ENCODE measurements at regions not wholly inside any gene's neighbourhood (a gene's known extent, or its start where the extent isn't known, plus 50 kb on each side); places are given as distances from the start of the nearest gene placed in this dataset.

DNA sequence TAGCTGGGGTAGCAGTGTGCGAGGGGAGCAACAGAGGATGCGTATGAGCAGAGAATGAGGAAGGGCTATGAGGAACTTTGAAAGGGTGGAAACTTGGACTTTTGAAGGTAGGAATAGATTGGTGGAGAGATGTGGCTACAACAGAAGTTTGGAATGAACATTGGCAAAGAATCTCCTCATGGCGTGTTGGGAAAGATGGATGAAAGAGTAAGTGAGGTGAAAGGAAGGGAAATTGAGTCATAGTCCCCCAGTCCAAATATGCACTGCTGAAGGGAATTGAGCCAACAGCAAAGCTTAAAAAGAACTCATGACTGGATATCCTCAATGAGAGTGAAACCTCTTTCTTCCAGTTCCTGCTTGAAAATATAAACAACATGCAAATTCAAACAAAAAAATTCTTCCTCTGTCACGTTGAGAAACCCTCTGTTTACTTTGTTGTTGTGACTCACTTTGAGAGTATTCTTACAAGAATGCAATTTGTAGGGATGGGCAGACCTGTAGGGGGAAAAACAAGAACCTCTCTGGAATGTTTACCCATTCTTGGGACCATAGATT is 313.2 kb upstream of the KCNJ16 start:
- FAIRE-seq (no peak), DNase-seq (ENCODE audit: low spot score in 2 of 2) (no peak)

GRCh38 chr17:69762359-69762758 is 312.7 kb upstream of the KCNJ16 start:
- no peak for FAIRE-seq
- DNase-seq (ENCODE audit: low spot score in 2 of 2) = no peak

DNA sequence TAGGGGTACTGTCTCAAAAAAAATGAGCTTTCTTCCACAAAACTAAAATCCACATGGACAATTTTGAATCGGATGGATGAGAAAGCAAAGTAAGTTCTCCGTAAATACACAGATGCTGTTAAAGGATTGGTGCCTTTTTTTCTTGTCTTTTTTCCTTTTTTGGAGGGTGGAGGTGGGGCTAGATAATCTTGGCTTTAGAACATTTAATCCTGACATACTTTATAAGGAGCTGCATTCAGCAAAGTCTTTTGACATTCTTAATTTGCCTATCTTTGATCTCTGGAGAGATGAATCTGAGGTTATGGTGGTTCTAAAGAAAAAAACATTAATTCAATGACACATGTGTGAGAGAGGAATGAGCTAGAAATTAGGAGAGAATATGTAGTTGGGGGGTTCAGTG is 312.3 kb upstream of the KCNJ16 start:
- DNase-seq (ENCODE audit: low spot score in 2 of 2) = no peak
- FAIRE-seq = no peak

GRCh38 chr17:69763503-69763902 is 311.5 kb upstream of the KCNJ16 start:
- FAIRE-seq (no peak), DNase-seq (ENCODE audit: low spot score in 2 of 2) (no peak)

GRCh38 chr17:69764146-69764545 is 310.9 kb upstream of the KCNJ16 start:
- no peak for DNase-seq (ENCODE audit: low spot score in 2 of 2)
- no peak for FAIRE-seq

GRCh38 chr17:69769050-69769449 is 306.0 kb upstream of the KCNJ16 start:
- DNase-seq (ENCODE audit: low spot score in 2 of 2) (no peak), FAIRE-seq (peak; percentile 36)

DNA sequence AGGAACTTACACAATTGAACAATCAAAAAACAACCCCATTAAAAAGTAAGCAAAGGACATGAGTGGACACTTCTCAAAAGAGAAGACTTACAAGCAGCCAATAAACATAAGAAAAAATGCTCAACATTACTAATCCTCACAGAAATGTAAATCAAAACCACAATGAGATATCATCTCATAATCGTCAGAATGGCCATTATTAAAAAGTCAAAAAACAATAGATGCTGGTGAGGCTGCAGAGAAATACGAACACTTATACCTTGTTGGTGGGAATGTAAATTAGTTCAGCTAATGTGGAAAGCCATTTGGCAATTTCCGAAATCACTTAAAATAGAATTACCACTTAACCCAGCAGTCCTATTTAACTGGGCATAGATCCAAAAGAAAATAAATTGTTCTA is 301.9 kb upstream of the KCNJ16 start:
- DNase-seq (ENCODE audit: low spot score in 2 of 2) (no peak), FAIRE-seq (no peak)

- no peak for DNase-seq (ENCODE audit: low spot score in 2 of 2)
- no peak for FAIRE-seq
Measured at GRCh38 chr17:69779378-69780214, 295.4 kb upstream of the KCNJ16 start.

DNA sequence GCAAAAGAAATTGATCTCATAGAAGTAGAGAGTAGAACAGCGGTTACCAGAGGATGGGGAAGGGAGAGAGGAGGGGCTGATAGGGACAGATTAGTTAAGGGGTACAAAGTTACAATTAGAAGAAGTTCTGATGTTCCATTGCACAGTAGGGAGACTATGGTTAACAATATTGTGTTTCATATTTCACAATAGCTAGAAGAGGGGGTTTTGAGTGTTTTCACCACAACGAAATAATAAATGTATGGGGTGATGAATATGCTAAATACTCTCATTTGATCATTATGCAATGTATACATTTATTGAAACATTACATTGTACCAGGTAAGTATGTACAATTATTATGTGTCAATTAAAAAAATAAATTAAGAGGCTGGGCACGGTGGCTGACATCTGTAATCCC is 291.2 kb upstream of the KCNJ16 start:
- FAIRE-seq = no peak

DNA sequence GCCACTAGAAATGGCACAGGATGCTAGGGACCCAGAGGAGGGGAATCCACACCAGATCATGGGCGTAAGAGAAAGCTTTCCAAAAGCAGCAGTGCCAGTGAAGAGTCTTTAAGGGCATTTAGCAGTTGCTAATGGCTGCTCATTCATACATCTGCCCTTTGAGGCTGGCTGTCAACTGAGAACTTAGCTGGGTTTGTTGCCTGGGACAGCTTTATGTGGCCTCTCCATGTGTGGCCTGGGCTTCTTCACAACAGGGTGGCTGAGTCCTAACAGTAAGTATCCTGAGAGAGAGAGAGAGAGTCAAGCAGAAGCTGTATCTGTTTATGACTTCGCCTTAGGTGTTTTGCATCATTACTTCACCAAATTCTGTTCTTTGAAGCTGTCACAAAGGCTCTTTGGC is 286.1 kb upstream of the KCNJ16 start:
- no peak for DNase-seq (ENCODE audit: low spot score in 2 of 2)
- no peak for FAIRE-seq

More for the DNA sequence above, 291.2 kb upstream of the KCNJ16 start:
- no peak for DNase-seq (ENCODE audit: low spot score in 2 of 2)

DNA sequence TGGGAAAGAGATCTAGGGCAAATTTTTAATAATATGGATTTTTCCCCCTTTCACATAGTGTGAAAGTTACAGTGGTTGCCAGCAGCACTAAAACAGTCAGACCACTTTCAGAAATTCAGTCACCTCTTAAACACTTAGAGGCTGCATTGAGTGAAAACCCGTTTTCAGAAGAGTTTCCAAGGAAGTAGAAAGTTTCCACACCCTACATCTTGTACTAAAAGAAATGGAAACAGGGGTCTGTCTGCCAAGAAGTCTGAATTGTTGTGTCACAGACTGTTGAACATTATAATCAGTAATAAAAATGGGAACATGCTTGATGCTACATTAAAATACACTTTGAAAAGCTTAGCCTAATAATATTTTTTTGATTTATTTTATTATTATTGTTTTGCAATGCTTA is 278.9 kb upstream of the KCNJ16 start:
- DNase-seq (ENCODE audit: low spot score in 2 of 2) (no peak), FAIRE-seq (no peak)

DNA sequence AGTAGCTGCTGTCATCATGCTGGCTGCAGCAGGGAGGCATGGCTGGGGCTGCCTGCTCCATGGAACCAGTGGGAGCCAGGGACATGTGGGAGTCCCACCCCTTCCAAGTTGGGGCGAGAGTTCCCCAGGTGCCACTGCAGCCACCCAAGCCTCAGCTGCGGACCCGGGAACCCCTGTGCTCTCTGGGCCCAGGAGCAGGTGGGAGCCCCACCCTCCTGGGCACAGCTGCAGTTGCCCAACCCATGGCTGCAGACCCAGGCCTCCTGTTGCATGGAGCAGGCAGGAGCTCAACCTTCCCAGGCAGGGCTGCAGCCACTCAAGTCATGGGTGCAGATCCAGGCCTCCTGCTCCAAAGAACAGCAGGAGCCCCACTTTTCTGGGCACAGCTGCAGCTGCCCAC is 274.2 kb upstream of the KCNJ16 start:
- no peak for DNase-seq (ENCODE audit: low spot score in 2 of 2)
- FAIRE-seq = no peak

- DNase-seq (ENCODE audit: low spot score in 2 of 2) = no peak
Measured at GRCh38 chr17:69801368-69801767, 273.7 kb upstream of the KCNJ16 start.

DNA sequence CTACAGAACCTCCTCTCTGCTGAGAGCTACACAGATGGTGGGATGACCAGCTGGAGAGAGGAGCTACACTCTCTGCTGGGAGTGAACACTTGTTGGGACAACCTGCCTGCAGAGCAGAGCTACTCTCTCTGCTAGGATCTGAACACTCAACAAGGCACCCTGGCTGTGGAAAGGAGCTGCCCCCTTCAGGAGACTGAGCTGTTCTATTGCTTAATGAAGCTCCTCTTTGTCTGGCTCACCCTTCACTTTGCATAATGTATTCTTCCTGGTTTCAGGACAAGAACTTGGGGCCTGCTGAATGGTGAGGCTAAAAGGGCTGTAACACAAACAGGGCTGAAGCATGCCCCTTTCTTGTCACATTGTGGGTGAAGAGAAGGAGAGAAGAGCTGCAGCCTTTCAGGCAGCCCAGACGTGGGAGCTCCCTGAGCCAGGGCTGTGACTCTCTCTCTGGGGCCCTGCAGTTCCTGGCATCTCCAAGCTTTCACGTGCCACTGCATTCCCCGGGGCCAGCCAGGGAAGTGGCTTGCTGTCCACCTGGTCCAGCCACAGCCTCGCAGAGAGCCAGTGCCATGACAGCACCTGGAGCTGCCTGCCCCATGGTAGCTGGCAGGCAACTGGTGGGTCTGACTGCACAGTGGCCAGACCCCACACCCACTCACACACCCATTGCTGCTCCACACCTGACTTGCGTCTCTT is 272.8 kb upstream of the KCNJ16 start:
- FAIRE-seq (no peak), DNase-seq (ENCODE audit: low spot score in 2 of 2) (no peak)

More at GRCh38 chr17:69801368-69801767, 273.7 kb upstream of the KCNJ16 start:
- no peak for FAIRE-seq

GRCh38 chr17:69809331-69809730 is 265.7 kb upstream of the KCNJ16 start:
- FAIRE-seq (no peak), DNase-seq (ENCODE audit: low spot score in 2 of 2) (no peak)

- DNase-seq (ENCODE audit: low spot score in 2 of 2) (no peak), FAIRE-seq (no peak)
Measured at GRCh38 chr17:69810326-69810965, 264.6 kb upstream of the KCNJ16 start.

DNA sequence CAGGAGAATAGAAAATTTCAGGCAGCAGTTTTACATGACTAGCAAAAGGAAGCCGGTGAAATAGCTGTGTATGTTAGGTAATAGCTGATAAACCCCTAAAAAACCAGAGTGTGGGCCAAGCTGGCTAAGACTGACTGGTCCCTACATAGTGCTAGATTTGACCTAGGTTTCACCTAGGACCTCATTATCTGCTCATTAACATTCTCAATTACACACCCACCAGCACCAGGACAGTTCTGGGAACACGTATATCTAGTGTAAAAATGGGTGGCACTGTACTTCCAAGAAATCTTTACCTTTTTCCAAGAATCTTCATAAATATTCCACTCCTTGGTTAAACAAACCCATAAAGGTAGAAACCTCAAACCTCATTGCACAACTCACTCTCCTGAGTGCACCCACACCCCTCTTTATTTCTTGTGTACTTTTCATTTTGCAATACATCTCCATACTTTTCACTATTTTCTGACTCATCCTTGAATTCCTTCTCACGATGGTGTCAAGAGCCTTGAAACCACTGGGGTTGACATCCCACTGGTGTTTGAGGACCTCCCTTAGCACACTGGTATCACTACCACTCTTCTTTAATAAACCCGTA is 262.7 kb upstream of the KCNJ16 start:
- FAIRE-seq = no peak
- DNase-seq (ENCODE audit: low spot score in 2 of 2) = no peak

- DNase-seq (ENCODE audit: low spot score in 2 of 2) (no peak), FAIRE-seq (no peak)
Measured at GRCh38 chr17:69814031-69814430, 261.0 kb upstream of the KCNJ16 start.

- DNase-seq (ENCODE audit: low spot score in 2 of 2) (no peak), FAIRE-seq (no peak)
Measured at GRCh38 chr17:69815406-69815805, 259.6 kb upstream of the KCNJ16 start.

DNA sequence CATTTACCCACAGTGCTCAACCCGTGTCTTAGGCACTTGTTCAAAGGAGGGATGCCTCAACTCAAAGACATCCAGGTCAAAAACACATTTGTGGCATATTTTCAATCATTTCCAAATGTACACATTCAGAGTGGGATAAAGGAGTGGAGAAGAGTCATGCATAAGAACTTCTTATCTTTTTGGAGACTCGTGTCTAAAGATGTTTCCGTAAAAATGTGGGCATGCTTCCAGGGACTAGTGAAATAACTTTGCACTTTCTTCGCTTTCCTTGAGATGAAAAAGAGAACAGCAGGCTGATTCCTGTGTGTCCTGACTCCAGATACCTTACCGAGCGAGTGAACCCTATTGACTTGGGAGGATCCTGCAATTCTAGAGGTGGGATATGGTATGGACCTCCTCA is 256.6 kb upstream of the KCNJ16 start:
- FAIRE-seq (no peak), DNase-seq (ENCODE audit: low spot score in 2 of 2) (no peak)
